Spleen (tissue), 7 donors: ENCODE measurements at regions not wholly inside any gene's neighbourhood (a gene's known extent, or its start where the extent isn't known, plus 50 kb on each side); places are given as distances from the start of the nearest gene placed in this dataset.

Source experiments
- POLR2A ChIP-seq, 3 donors: fragments of 450-650 bp; IDR thresholded peaks; one replicate each; pipeline ENCODE4 v1.5.1; 2017; ENCODE audit warnings: antibody characterized with exemption in 3 of 3, mild to moderate bottlenecking in 1 of 3
- POLR2AphosphoS5 ChIP-seq, 3 donors: sonication (generic); formaldehyde crosslinking; IDR thresholded peaks; one replicate each; pipeline ENCODE4 v1.5.1; 2017; ENCODE audit warnings: antibody characterized with exemption in 3 of 3
- TF ChIP-seq, protein P1 (sequence below), 11 experiments: fragments of 200-600 bp in 7 of 11; fragments of 450-650 bp in 4 of 11; sonication (generic) in 4 of 11; IDR thresholded peaks in 8 of 11; conservative IDR thresholded peaks in 3 of 11; 1 replicate in 7 of 11; 2 replicates in 4 of 11; pipeline versions ENCODE4 v1.4.0 to v1.8.0; 2016 to 2021; ENCODE audit warnings: antibody characterized with exemption in 11 of 11, inconsistent platforms in 4 of 11, mild to moderate bottlenecking in 1 of 11
- donor health status: DM: no; HTN: no; CAD: no; lungs with moderate emphysema.
- donor health status: DM: no; HTN: no; CAD: no.
- donor health status: DM: no; HTN: no; CAD: no.

DNA sequence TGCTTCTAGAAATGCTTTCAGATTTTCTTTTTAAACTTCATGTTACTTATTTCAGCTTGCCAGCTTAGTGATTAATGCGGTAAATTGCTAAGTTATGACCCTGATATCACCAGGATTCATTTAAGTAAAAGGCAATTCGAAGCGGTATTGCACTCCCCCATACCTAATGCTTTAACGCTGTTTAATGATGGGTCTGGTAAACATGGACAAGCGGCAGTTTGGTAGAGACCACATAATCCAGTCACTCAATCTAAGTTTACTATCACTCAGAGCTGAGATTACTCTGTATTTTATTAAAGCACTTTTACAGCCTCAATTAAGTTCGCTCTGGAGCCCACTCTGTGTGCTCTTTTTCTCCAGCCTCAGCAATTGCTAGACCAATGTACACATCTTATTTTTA lies 118.2 kb upstream of the SCN7A start:
- TF ChIP-seq, protein P1, sequence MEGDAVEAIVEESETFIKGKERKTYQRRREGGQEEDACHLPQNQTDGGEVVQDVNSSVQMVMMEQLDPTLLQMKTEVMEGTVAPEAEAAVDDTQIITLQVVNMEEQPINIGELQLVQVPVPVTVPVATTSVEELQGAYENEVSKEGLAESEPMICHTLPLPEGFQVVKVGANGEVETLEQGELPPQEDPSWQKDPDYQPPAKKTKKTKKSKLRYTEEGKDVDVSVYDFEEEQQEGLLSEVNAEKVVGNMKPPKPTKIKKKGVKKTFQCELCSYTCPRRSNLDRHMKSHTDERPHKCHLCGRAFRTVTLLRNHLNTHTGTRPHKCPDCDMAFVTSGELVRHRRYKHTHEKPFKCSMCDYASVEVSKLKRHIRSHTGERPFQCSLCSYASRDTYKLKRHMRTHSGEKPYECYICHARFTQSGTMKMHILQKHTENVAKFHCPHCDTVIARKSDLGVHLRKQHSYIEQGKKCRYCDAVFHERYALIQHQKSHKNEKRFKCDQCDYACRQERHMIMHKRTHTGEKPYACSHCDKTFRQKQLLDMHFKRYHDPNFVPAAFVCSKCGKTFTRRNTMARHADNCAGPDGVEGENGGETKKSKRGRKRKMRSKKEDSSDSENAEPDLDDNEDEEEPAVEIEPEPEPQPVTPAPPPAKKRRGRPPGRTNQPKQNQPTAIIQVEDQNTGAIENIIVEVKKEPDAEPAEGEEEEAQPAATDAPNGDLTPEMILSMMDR (IDR thresholded peaks at IDR 0.05 in 8 of 11, conservative IDR thresholded peaks at IDR 0.05 in 3 of 11), result no peak
- TF ChIP-seq POLR2AphosphoS5 (IDR thresholded peaks at IDR 0.05) (no peak), POLR2A (IDR thresholded peaks at IDR 0.05) (no peak)
